GM18909 (cell line): ENCODE measurements at regions not wholly inside any gene's neighbourhood (a gene's known extent, or its start where the extent isn't known, plus 50 kb on each side); places are given as distances from the start of the nearest gene placed in this dataset.

Experiments used
- ATAC-seq: cut with Tn5 transposase; IDR thresholded peaks from one replicate; pipeline ENCODE4 v1.9.1; 2021; ENCODE audit warnings: mild to moderate bottlenecking; ENCODE audit not compliant: unreplicated experiment, poor library complexity

DNA sequence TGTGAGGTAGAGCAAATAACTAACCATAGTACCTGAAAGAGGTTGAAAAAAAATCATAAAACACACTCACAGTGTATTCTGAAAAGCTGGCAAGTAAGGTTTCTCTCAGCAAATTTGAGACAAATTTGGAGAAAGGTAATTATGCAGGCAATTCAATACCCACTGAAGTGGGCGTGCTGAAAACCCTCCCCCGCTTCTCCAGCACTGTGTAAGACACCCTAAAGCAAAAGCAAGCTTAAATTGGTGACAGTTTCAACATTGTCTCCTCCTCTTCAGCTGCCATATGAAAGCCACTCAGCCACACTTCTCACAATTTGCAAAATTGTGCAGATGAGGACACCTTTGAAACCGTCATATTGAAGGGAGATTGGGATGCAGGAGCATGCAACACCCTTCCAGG is 322.3 kb upstream of the CDH6 start:
- ATAC-seq: no peak

DNA sequence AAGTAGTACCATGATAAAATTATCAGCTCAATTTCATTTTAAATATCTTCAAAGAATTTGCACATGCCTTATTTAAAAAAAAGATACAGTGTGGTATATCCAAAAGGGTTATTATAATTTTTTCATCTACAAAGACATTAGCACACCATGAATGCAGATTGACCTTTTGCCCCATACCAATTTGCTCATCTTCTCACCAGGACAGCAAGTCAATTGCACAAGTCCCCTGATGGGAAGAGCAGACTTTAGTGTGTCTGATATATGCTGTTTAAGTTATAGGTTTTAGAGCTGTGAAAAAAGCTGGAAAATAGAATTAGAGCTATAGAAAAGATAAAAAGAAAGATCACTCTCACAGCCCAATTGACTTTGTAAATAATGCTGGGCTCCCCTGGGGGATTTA is 325.8 kb upstream of the CDH6 start:
- ATAC-seq: no peak

DNA sequence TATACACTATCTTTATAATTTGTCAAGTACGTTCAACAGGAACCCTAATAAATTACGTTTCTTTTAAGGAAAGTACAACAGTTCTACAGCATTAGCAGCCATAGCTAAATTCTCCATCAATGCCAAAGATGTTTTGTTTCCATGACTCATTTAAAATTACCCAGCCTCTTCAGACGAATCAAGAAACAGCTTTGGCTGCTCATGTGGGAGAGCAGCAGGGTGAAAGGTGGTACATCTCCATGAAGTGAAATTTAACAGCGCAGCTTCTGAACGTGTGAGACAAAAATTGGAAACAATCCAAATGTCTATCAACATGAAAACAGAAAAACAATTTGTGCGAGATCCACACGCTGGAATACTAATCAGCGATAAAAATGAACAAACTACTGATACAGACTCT is 327.3 kb upstream of the CDH6 start:
- no peak for ATAC-seq

DNA sequence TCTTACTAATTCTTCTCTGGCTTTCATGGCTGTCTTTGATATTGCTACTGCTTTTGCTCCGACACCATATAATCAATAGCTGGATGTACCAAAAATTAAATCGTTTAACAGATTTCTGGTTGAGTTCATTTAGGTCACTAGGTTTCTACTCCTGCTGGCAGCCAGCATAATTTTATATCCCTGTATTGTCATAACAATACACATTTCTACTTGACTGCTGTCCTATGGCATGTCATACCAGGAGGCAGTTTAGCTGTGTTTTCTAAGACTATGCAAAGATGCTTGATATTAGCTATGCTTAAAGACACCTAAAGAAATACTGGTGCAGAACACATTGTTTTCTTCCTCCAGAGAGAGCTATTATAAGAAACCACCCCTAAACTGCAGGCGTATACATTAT is 337.2 kb upstream of the CDH6 start:
- no peak for ATAC-seq

DNA sequence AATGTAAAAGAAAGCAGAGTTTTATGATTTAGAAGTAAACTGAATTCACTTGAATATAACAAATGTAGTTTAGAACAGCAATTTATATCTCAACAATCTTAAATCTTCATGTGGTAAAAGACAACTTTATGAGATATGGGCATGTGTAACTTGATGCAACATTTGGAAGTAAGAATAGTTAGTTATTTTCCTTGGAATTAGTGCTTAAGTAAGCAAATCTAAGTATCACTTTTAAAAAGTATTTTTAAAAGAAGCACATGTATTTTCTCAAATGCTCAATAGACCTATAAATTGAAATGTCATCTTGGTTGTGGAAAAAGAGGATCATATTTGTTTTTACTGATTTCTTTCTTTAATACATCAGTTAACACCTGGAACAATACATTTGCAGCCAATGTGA is 340.3 kb upstream of the CDH6 start:
- no peak for ATAC-seq

DNA sequence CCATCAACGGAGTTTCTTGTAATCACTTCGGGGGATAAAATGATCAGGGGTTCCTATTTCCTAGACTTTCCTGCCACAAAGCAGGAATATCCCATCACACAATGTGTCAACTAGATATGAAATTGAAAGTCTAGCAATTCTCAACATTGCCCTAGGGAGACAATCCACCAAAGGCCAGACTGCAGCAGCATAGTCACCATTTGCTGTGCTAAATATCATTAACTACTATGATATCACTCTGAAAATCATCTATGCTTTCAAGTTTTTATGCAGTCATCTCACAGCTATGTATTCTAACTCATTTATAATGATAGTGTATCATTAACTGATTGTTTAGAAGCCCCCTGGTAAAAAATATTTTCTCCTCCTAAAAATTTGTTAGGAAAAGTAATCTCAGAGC is 342.6 kb upstream of the CDH6 start:
- no peak for ATAC-seq

DNA sequence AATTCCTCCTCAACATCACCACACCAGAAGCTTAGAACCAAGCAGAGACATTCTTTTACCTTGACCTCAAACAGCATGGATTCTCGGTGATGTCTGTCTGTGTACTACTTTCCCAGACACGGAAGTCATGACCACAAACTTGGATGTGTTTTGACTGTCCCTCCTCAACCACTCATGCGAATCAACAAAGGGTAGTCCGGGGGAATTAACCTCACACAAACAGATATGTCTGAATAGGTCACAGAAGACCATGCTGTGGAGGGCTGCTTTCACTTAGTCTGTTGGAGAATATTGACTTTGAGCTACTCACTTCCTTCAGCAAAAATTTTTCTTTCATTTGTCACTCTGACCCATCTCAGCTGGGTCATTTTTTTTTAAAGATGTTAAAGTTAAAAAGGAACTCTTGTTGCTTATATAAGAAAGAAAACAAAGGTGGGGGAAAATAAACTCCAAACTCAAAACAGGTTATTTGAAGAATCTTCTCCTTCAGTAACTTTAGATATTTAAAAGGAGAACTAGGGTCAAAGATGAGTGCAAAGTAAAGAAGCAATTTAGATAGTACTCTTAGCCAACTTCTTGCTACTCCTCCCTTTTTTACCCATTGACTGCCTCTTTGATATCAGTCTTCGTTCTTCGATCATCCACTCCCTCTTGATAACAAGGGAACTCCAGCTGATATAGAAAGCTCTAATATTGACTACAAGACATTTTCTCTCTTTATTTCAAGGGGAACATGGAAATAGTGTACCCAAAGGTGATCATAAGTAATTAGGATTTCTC is 343.4 kb upstream of the CDH6 start:
- no peak for ATAC-seq

DNA sequence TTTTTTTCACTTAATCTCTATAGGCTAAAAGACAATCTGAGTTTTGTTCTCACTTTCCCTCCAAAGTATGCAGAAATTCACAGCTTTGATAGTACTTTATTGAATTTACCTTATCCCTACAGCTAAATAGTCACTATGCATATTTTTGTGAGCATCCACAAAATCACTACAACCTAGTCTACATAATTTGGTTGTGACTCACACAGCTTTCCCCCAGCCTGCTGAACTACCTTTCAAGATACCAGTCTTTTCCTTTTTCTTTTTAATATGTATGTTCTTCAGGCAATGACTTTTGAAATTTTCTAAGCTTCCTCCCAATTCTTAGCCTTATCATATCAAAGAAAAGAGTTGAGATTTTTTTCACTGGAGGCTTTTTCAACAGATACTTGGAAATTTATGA is 347.3 kb upstream of the CDH6 start:
- no peak for ATAC-seq

DNA sequence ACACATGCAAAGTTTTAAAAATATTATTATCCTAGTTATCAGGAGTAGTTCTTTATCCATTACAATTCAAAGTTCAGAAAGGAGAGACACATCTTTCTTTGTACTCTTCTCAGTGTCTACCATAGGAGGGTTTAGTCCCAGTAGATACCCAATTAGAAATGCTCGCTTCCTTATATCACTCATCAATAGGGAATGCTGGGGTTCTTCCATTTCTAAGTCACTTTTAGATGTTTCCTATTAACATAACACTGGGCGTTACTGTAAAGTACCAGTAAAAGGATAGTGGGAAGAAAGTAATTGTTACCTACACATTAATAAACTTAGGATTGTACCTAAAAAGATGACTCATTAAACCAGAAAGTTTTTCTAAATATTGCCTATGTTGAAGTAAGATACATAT is 348.3 kb upstream of the CDH6 start:
- no peak for ATAC-seq

DNA sequence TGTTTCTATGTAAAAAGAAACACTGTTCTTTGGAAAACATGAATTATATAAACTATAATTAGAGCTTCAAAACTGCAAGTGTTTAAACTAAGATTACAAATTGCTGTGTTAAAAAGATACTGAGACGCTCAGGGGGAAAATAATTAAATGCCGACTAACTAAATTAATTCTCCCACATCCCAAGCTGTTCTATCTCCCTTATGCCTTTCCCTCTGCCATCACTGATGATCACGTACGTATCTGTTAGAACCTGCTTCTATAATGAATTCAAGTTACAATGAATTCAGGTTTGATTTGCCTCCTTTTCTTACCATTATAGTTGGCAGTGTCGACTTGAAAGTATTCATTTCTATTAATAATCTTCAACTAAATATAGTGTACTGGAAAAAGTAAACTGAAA is 349.9 kb upstream of the CDH6 start:
- no peak for ATAC-seq

DNA sequence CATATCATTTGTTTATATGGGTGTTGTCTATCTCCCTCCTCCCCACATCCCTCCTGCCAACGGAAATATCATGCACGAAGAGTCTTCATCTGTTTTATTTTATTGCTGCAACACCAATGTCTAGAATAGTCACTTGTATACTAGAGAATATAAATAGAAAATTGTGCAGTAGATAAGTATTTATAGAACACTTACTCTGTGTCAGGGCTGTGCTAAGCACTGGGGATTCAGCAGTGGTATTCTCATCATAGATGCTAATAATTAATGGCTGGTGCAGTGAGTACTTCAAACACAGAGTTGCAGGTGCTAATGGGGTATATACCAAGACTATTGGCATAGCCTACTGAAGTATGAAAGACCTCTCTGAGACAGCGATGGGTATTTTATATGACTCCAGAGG is 353.5 kb upstream of the CDH6 start:
- ATAC-seq: no peak

DNA sequence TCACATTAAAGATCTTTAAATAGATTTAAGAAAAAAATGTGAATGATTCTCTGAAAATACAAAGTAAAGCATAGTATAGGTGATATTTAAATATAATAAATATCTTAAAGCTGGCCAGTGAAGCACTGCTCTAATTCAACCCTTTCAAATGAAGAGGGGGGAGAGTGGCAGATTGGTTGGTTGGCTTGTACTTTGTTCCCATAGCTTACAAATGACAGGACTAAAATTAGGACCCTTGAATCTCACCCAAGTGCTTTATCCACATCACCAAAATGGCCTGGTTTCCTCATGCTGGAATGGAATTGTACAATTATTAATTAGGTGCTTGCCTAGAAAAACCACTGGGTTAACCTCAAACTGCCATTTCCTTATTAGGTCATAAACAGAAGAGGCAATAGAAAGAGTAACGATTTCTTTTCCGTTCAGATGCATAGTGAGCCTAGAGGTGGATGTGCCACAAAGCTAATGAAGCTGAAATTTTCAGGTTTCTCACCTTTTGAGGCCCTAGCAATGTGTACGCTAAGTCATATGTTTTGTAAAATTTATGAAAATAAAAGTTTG is 354.5 kb upstream of the CDH6 start:
- no peak for ATAC-seq

DNA sequence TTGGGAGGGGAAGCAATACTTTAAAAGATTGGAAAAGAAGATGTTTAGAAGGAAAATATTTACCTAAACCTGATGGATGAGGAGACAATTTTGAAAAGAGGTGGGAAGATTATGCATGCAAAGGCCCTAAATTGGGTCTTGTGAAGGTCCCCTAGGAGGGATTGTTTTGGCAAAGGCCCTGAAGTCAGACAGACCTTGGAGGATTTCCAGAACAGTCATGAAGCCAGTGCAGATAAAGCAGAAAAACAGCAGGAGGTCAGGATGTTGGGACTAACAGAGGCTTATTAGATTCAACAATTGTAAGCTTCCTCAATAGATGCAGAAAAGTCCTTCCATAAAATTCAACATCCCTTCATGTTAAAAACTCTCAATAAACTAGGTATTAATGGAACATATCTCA is 361.0 kb upstream of the CDH6 start:
- ATAC-seq: no peak

DNA sequence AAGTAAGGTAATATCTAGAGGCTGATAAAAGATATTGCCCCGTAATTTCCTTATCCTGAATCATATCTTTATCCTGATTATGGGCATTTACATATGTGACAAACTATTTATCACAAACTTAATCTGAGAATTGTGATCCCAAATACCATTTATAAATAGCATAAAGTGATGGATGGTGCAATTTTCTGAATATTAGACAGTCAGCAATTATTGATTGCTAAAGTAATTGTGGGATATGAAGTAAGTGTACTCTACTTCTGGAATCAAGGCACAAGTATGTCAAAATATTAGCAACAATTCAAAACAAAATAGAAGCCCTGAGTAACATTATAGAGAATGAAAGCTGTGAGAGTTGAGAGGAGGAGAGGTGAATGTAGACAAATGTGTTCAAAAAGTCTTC is 361.9 kb upstream of the CDH6 start:
- no peak for ATAC-seq

DNA sequence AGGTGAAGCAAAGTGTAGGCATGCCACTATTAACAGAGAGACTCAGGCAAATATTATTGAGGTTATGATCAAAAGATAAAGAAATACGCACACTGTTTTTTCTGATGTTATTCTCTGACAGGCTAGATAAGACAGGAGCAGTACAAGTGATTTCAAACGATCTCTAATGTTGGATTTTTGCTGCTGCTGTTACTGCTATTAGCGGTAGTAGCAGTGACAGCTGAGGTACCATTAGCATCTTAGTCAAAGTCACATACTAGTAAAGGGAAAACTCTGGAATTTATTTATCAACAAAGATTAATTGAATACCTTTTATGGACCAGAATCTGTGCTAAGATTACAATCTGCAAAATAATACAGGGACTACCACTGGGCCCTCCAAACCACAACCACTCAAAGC is 362.4 kb upstream of the CDH6 start:
- ATAC-seq: no peak

DNA sequence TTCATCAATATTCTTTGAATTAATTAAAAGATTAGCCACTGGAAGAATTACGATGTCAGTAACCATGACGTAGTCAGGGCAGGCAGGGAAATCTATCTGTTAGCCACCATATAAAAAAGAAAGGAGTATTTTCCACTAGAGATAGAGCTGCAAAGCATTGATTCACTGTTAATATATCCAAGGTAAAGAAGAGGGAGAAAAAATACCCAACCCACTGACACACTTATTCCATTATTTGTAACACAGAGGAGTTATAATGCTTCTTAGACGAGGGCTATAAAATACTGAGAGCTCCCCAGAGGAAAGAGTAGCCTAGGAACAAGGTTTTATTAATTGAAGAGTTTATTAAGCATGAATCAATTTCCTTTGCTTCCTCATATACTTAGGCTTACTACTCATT is 382.2 kb upstream of the CDH6 start:
- ATAC-seq: no peak

DNA sequence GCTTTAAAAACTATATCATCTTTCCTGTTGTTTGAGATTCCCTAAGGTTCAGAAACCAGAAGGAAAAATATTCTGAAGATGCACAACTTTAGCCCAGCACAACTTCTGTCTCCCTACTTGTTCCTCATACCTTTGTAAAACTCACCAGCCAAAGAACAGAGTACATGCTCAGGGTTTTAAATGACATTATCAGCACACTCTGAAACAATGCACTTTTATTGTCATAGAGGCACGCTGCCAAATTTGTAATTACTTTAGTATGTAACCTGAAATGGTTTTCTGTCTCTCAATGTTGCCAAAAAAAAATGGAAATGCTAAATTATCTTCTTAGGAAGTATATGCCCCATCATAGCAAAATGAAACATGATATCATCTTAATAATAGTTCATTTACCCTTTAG is 383.6 kb upstream of the CDH6 start:
- ATAC-seq: no peak

DNA sequence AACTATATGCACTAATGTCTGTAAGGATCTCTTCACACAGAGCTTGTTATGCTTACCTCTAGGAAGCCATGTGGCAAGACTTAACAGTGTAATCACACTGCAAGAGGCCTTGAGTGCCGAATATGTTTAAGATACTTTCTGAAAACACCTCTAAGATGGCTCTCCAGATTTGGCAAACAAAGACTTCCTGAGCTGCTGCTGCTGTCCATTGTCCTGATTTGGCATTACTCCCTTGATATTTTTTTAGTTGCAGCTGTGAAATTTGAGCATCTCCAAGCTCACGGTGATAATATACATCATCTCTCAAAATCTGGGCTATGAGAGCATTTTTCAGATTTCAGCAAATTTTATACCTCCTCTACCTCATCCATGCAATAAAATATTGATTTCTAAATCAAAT is 384.5 kb upstream of the CDH6 start:
- no peak for ATAC-seq

DNA sequence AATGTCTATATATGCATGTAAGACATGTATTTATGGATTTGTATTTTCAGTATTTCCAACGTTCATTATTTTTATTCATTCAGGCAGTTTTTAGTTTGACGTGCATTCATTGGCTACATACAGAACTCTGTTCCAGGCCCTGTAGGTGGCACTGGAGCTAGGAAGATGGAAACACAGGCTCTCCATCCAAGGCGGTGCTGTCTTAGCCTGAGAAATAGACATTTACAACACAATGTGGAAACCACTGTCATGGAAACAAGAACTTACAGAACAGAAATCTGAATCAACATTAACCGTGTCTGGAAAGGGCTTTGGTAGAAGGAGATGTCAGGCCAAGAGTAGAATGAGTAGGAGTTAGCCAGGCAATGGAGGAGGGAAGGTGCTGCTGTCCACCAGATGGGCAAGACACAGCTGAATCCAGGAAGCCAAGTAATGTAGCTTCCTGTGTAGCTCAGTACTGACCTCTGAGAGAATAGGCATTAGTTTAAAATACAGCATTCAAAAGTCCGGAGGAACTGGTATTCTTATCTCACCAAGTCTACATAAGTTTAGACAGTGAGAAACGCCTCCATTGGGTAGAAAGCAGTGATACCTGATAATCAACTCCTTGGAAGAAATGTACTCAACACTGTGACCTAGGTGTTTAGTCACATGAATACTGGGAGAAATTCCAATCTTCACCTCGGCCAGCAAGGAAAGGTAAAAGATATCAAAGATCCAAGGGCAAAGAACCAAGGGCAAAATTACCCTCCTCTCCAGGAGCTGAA is 388.6 kb upstream of the CDH6 start:
- ATAC-seq: no peak

DNA sequence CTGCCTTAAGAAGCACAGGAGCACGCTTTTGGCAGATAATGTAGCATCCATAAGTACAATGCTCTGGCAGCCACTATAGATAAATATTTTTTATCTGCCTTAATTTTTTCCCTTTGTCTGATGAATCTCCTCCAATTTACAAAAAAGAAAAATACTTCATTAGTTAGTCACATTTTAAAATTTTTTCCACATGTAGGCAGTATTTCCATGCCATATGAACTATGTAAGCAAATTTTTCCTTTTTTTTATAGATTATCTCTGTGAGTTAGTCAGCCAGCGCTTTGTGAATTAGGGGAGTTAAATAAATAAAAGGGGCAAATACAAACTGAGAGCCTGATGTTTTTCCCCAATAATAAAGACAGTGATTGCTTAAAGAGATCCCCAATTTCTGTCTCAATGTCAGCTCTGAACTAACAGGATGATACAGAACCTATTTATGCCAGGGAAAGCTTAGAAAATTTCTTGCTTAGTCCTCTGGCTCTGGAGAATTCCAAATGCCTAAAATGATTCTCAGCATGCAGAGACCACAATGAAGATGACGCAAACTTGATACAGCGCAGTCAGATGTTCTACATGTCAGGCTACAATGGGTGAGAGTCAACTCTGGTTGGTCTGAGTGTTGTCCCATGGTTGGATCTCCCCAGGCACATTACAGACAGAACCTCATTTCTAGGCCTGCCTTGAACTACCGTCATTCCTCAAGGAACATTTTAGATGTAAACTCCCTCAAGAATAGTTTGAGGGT is 390.4 kb upstream of the CDH6 start:
- ATAC-seq: no peak

DNA sequence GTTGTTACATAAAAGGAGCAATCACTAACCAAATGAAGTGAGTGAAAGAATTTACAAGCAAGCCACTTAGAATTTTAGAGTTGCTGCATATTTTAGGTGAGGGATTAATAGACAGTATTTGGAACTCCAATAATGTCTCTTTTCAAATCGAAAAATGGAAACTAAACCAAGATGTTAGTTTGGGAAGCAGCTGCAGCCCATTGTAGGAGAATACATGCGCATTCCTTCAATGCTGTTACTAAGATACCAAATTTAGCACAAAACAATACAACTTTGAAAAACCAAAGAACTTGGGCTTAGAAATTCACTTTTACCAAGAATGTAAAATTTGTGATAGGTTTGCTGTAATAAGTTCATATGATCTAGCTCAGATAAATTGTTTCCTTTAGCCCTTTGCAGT is 411.8 kb upstream of the CDH6 start:
- ATAC-seq: no peak
